DOHH2 (cell line): ENCODE measurements at regions not wholly inside any gene's neighbourhood (a gene's known extent, or its start where the extent isn't known, plus 50 kb on each side); places are given as distances from the start of the nearest gene placed in this dataset.
"Not testable (repeated sequence)": the region's sequence is repeated elsewhere in the genome, so short reads cannot be mapped to it uniquely, and the experiment has no call there.

Source experiments
- CTCF ChIP-seq: fragments of 200-600 bp; sonication (generic); IDR thresholded peaks from one replicate; pipeline ENCODE4 v1.5.1; 2014; ENCODE audit warnings: antibody characterized with exemption, mild to moderate bottlenecking, low read depth, low read length; ENCODE audit not compliant: poor library complexity, severe bottlenecking
- EZH2phosphoT487 ChIP-seq: fragments of 200-600 bp; sonication (generic); IDR thresholded peaks from 2 replicates; pipeline ENCODE4 v1.6.1; 2017; ENCODE audit warnings: borderline replicate concordance, mild to moderate bottlenecking, antibody characterized with exemption, low read length, moderate library complexity, mixed read lengths

GRCh38 chr2:95725677-95726076 is 133.9 kb downstream of the TRIM43 start:
- not testable (repeated sequence) for TF ChIP-seq EZH2phosphoT487, CTCF
